ENCODE measurements at regions not wholly inside any gene's neighbourhood (a gene's known extent, or its start where the extent isn't known, plus 50 kb on each side); places are given as distances from the start of the nearest gene placed in this dataset.

DNA sequence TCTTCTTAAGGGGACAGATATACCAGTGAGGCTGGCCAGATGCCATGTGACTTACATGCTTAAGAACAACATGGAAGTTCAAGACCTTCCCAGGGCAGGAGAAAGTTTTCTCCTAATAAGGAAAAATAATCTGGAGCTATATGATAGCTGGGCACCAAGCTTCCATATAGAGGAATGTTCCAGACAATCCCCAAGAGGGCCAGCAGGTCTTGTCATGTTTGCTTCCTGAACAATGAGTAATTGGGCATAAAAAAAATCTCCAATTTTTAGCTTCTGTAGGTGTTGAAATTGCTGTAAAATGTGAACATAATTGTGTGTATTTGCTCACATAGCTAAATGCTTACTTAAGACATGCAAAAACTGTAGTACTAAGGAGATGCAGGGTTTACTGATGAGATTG is 809.5 kb upstream of the PIK3C3 start:
- no peak for DNase-seq (ENCODE audit: low read depth, low spot score)

DNA sequence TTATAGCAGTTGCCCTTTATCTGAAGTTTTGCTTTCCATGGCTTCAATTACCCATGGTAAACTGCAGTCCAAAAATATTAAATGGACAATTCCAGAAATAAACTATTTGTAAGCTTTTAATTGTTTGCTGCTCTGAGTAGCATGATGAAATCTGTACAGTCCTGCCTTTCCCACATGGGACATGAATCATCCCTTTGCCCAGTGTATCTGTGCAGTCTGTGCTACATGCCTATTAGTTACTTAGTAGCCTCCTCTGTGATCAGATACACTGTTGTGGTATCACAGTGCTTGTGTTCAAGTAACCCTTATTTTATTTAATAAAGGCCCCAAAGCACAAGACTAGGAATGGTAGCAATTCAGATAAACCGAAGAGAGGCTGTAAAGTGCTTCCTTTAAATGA is 810.6 kb upstream of the PIK3C3 start:
- DNase-seq (ENCODE audit: low read depth, low spot score) = no peak

DNA sequence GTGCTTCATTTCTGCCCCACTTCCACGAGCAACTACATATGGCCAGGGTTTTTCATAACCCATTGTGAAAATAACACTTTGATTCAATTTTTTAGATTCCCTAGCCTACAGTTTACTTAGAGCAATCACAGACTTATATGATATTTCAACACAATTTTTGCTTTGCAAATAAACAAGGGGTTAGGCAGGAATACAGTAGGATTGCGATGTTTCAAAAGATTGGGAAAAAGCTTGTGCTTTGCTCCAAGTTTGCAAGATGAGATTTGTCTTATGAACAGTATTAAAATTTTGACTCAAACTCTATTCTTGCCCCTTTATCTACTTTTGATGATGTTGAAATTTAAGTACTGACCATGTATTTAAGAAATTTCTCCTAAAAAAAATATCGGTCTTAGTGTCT is 814.5 kb upstream of the PIK3C3 start:
- DNase-seq (ENCODE audit: low read depth, low spot score) = no peak

DNA sequence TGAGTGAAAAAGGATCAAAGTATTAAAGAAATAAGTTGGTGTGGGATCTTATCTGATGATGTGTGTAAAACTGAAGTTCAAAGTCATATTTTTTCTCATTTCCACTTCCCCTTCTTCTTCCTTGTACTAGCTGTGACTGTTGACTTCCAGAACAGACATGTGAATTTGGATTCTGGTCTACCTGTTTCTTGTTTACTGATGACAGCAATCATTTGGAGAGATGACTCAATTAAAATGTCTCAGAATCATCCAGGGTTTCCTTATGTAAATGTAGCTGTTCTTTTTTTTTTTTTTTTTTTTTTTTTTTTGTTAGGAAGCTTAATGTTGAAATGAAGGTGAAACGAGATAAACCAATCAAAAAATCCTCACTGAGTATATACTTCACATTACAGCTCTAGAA is 819.9 kb upstream of the PIK3C3 start:
- DNase-seq (ENCODE audit: low read depth, low spot score) = no peak

- no peak for DNase-seq (ENCODE audit: low read depth, low spot score)
Measured at GRCh38 chr18:41134426-41134825, 820.6 kb upstream of the PIK3C3 start.

DNA sequence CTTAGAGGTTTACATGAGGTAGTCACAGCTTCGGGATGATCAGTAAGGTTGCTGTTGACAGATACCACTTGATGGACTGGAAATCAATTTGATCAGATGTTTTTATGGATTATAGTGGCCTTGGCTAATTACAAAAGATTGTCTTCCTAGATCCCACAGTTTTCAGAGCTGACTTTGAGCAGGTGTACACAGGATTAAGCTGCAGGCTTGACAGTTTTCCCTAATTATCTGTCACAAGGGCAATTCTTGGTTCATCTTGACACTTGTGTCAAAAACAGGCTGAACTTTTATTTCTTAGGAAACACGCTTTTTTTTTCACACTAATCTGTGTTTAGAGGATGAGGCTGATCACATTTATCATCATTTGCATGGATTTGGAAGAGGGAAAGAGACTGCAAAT is 824.0 kb upstream of the PIK3C3 start:
- no peak for DNase-seq (ENCODE audit: low read depth, low spot score)

- no peak for DNase-seq (ENCODE audit: low read depth, low spot score)
Measured at GRCh38 chr18:41128545-41128944, 826.5 kb upstream of the PIK3C3 start.

DNA sequence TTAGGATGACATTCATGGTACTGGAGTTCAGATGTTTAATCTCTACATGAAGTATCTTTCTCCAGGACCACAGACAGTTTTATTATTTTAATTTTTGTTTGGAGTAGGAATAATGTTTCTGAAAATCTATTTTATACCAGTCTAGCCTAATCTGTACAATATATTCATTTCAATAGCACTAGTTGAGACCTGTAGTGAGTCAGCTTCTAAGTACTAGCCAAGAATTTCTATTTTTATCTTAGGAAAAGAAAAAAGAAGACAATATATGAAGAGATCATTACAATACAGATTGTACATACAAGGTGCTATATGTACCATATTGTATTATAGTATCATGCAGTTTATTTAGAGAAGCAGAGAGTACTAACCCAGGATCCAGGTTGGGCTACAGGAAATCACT is 826.9 kb upstream of the PIK3C3 start:
- no peak for DNase-seq (ENCODE audit: low read depth, low spot score)

DNA sequence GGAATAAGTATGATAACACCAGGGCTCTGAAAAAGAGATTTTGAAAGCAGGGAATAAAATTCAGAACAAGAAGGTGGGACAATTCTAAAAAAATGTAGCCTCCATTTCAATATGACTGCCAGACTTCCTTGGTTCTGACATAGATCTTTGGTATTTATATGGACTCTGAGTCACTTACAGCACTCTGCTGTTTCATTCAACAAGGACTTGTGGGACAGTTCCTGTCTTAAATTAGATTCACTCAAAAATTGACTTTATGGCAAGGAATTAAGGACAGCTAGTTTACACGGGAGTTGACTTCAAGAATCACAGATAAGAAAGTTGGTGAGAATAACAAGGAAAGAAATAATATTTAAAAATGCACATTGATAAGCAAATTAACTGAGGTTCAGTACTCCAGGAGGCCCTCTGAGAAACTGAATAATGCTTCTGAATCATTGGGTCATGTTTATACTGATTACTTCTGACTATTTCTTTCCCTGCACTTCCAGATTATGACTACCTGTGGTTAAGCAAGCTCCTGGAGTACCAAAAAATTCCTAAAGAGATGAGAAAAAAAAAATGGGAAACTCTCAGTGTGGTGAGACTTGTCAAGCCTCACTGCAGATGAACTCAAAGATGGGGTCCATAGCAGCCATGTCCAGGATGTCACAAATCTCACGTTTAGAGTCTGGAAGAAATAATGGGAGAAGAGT is 828.3 kb upstream of the PIK3C3 start:
- no peak for DNase-seq (ENCODE audit: low read depth, low spot score)

DNA sequence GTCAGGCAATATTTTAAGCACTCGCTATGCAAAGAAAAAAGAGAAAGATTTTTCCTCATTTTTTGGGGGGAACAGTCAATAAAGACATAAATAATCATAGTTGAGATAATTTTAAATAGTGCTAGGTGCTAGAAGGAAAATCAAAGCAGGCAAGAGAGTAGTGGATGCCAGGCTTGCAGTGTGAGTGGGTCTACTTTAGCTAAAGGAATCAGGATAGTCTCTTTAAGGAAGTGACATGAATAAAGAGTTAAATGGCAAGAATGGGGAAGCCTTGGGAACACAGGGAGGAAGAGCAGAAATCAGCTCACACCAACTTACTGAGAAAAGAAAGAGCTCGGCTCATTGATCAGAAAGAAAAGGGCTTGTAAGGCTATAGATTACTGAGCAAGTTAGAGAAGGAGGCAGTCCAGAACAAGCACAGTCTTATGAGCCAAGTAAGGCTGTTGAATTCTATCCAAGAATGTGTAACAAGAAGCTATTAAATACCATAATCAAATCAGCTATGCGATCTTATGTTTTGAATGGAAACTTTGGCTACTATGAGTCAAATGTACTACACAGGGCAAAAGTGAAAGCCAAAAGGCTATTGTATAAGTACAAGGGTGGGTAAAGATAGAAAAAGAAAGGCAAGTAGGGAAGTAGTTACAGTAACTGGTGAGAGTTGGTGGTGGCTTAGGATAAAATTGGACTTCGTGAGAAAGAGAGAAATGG is 833.8 kb upstream of the PIK3C3 start:
- DNase-seq (ENCODE audit: low read depth, low spot score) = no peak

- no peak for DNase-seq (ENCODE audit: low read depth, low spot score)
Measured at GRCh38 chr18:41119031-41119430, 836.0 kb upstream of the PIK3C3 start.

GRCh38 chr18:41113885-41114482 is 841.0 kb upstream of the PIK3C3 start:
- no peak for DNase-seq (ENCODE audit: low read depth, low spot score)

- no peak for DNase-seq (ENCODE audit: low read depth, low spot score)
Measured at GRCh38 chr18:41099451-41099850, 855.6 kb upstream of the PIK3C3 start.

- no peak for DNase-seq (ENCODE audit: low read depth, low spot score)
Measured at GRCh38 chr18:41096504-41096903, 858.5 kb upstream of the PIK3C3 start.

GRCh38 chr18:41077076-41077475 is 878.0 kb upstream of the PIK3C3 start:
- DNase-seq (ENCODE audit: low read depth, low spot score) = no peak

DNA sequence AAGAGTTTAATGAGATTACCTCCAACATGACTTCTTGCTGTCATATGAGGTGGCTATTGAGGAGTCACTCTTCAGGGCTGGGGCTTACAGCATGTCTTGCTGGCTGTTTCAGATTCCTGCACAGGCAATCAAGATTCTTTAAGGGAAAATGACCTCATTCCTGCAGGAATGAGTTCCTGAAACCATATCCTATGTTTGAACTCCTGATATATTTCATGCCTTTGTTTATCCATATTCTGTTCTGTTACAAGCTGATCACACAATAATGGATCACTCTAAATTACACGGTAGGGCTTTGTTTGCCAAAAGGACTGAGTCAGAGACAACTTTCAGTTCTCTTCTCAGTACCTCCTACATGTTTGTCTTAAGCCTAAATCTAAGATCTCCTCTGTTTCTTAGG is 879.8 kb upstream of the PIK3C3 start:
- no peak for DNase-seq (ENCODE audit: low read depth, low spot score)

DNA sequence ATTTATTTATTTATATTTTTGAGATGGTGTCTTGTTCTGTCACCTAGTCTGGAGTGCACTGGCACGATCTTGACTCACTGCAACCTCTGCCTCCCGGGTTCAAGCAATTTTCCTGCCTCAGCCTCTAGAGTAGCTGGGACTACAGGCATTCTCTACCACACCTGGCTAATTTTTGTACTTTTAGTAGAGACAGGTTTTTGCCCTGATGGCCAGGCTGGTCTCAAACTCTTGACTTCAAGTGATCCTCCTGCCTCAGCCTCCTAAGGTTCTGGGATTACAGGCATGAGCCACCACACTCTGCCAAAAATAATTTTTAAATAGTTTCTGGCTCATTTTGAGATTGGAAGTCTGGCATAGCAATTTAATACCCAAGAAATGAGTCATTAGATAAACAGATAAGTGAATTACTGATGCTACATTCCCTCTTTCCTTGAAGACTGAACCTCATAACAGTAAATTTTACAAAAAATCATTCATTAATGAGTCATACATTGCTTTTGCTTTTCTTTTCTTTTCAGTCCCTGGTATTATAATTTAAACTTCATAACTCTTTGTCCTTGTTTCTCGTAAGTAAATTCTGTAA is 881.6 kb upstream of the PIK3C3 start:
- DNase-seq (ENCODE audit: low read depth, low spot score) = no peak

GRCh38 chr18:41072946-41073345 is 882.1 kb upstream of the PIK3C3 start:
- DNase-seq (ENCODE audit: low read depth, low spot score) = no peak

DNA sequence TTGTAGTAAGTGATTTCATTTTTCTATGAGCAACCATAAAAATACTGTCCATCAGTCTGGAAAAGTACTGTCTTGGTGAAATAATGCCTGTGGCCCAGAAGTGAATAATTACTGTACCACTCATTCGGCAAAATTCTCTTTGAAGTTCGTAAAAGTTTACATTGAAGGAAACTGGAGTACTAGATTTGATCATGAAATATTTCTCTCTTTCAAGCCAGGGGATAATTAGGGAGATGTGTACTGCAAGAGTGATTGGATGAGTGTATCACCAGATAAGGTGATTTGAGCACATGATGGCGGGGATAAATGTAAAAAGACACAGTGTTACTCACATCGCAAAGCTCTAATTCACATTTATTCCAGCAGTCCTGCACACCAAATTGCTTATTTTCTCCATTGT is 883.2 kb upstream of the PIK3C3 start:
- DNase-seq (ENCODE audit: low read depth, low spot score) = no peak

- no peak for DNase-seq (ENCODE audit: low read depth, low spot score)
Measured at GRCh38 chr18:41069167-41069566, 885.9 kb upstream of the PIK3C3 start.

DNA sequence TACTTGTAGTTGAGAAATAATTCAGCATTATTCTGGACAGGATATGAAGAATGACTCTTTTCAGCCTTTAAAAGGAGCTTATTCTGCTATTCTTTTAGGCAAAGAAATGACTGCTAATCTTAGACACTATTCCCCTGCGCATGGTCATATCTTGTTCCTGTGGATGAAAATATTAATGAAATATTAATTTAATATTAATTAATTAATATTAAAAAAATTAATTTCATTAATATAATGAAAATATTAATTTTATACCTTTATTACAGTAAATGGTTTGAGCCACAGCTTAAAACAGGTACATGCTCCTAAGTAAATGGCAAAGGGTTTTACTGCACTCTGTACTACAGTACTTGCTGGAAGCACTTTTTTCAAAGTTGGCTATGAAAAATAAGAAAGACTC is 890.1 kb upstream of the PIK3C3 start:
- no peak for DNase-seq (ENCODE audit: low read depth, low spot score)

- no peak for DNase-seq (ENCODE audit: low read depth, low spot score)
Measured at GRCh38 chr18:41060967-41061366, 894.1 kb upstream of the PIK3C3 start.

- no peak for DNase-seq (ENCODE audit: low read depth, low spot score)
Measured at GRCh38 chr18:41059126-41059415, 896.0 kb upstream of the PIK3C3 start.

All from iPS DF 19.7 (cell line).